H1 (cell line): ENCODE measurements at regions not wholly inside any gene's neighbourhood (a gene's known extent, or its start where the extent isn't known, plus 50 kb on each side); places are given as distances from the start of the nearest gene placed in this dataset.

Experiments used
- CTCF ChIA-PET: fragments of 300-600 bp; sonication (Branson Sonifier 250); formaldehyde crosslinking; loops from one replicate; lab custom pipeline; 2021; ENCODE audit not compliant: partially characterized antibody; lab: Charles Lee
- POLR2A ChIA-PET: fragments of 300-600 bp; sonication (Branson Sonifier 250); formaldehyde crosslinking; loops from one replicate; lab custom pipeline; 2021; ENCODE audit warnings: inconsistent platforms; ENCODE audit not compliant: partially characterized antibody; lab: Charles Lee
- DNase-seq, 2 experiments: peaks; one replicate each; pipeline versions ENCODE4 v3.0.0 to v3.0.0-alpha.2; 2010 to 2022; ENCODE audit warnings: low spot score in 2 of 2, low read depth in 1 of 2, mixed read lengths in 1 of 2
- FAIRE-seq: peaks from 2 replicates; lab custom pipeline; 2011; peaks lifted over from hg19 to GRCh38; lab: Jason Lieb, UNC
- H2AFZ ChIP-seq: 2 replicates; pipeline ENCODE4 v1.8.1; 2012; ENCODE audit warnings: low read length, inconsistent platforms
- H2AK5ac ChIP-seq: 2 replicates; pipeline ENCODE4 v1.6.1; 2013; ENCODE audit warnings: low read depth, low read length
- H2BK120ac ChIP-seq: replicated peaks from 2 replicates; pipeline ENCODE3; 2013; ENCODE audit warnings: low read depth, low read length, inconsistent platforms
- H2BK12ac ChIP-seq: 2 replicates; pipeline ENCODE4 v1.6.1; 2013; ENCODE audit warnings: low read depth, low read length
- H2BK15ac ChIP-seq: 2 replicates; pipeline ENCODE4 v1.6.1; 2013; ENCODE audit warnings: low read length
- H2BK20ac ChIP-seq: 2 replicates; pipeline ENCODE4 v1.6.1; 2013; ENCODE audit warnings: low read length
- H2BK5ac ChIP-seq: 2 replicates; pipeline ENCODE4 v1.6.1; 2013; ENCODE audit warnings: low read depth, low read length
- H3K14ac ChIP-seq: 2 replicates; pipeline ENCODE4 v1.6.1; 2013; ENCODE audit warnings: inconsistent platforms; ENCODE audit not compliant: insufficient read length
- H3K18ac ChIP-seq: 2 replicates; pipeline ENCODE4 v1.6.1; 2013; ENCODE audit warnings: low read length; ENCODE audit errors: extremely low read depth
- H3K23ac ChIP-seq: 2 replicates; pipeline ENCODE4 v1.6.1; 2013; ENCODE audit warnings: inconsistent platforms; ENCODE audit not compliant: insufficient read length
- H3K23me2 ChIP-seq: 2 replicates; pipeline ENCODE4 v1.6.1; 2013; ENCODE audit warnings: low read depth, low read length
- H3K27ac ChIP-seq: 2 replicates; pipeline ENCODE4 v1.6.1; 2011; ENCODE audit warnings: low read depth, low read length, inconsistent platforms
- H3K27me3 ChIP-seq, 4 experiments: replicated peaks in 1 of 4; 1 replicate in 1 of 4; 2 replicates in 3 of 4; pipeline versions ENCODE4 v1.6.1 to v1.8.1; 2011 to 2013; ENCODE audit warnings: low read length in 3 of 4, mild to moderate bottlenecking in 3 of 4, inconsistent platforms in 2 of 4, mixed read lengths in 2 of 4, moderate library complexity in 1 of 4; ENCODE audit not compliant: control insufficient read depth in 3 of 4, insufficient read depth in 3 of 4; ENCODE audit errors: extremely low read depth in 1 of 4
- H3K36me3 ChIP-seq, 4 experiments: 2 replicates each; pipeline versions ENCODE4 v1.6.1 to v1.8.1; 2011 to 2013; ENCODE audit warnings: mild to moderate bottlenecking in 4 of 4, low read length in 3 of 4, moderate library complexity in 2 of 4, control low read depth in 1 of 4, inconsistent platforms in 1 of 4; ENCODE audit not compliant: insufficient read depth in 4 of 4, control insufficient read depth in 2 of 4
- H3K4ac ChIP-seq: replicated peaks from 2 replicates; pipeline ENCODE3; 2013; ENCODE audit warnings: low read length, low read depth, mixed read lengths, inconsistent platforms; ENCODE audit not compliant: insufficient read length
- H3K4me1 ChIP-seq, 4 experiments: replicated peaks in 1 of 4; 1 replicate in 1 of 4; 2 replicates in 3 of 4; pipeline versions ENCODE4 v1.6.1 to v1.8.1; 2011 to 2013; ENCODE audit warnings: low read length in 3 of 4, inconsistent platforms in 2 of 4, mixed read lengths in 1 of 4; ENCODE audit not compliant: insufficient read depth in 4 of 4, control insufficient read depth in 3 of 4
- H3K4me2 ChIP-seq, 2 experiments: 2 replicates each; pipeline versions ENCODE4 v1.6.1 to v1.8.1; 2011 to 2013; ENCODE audit warnings: low read depth in 2 of 2, low read length in 2 of 2, control low read depth in 1 of 2, inconsistent platforms in 1 of 2, mild to moderate bottlenecking in 1 of 2; ENCODE audit not compliant: insufficient read depth in 1 of 2
- H3K4me3 ChIP-seq, 4 experiments: fragments of 200-600, 300-600 bp in 1 of 4; sonication (generic), shearing (Covaris generic), sonication (Bioruptor Twin) in 1 of 4; 2 replicates each; pipeline versions ENCODE4 v1.5.1 to v1.8.1; 2011 to 2016; ENCODE audit warnings: low read length in 4 of 4, low read depth in 3 of 4, control low read depth in 2 of 4, inconsistent platforms in 2 of 4, mild to moderate bottlenecking in 2 of 4, mixed read lengths in 1 of 4, moderate library complexity in 1 of 4; ENCODE audit not compliant: insufficient read depth in 2 of 4; ENCODE audit errors: extremely low read depth in 1 of 4
- H3K56ac ChIP-seq: replicated peaks from 2 replicates; pipeline ENCODE3; 2013; ENCODE audit warnings: low read depth, mild to moderate bottlenecking, mixed read lengths, low read length, inconsistent platforms; ENCODE audit not compliant: insufficient read length
- H3K79me1 ChIP-seq: 2 replicates; pipeline ENCODE4 v1.6.1; 2013; ENCODE audit warnings: low read depth, low read length, control low read depth
- H3K79me2 ChIP-seq, 2 experiments: 2 replicates each; pipeline versions ENCODE4 v1.6.1 to v1.8.1; 2012 to 2013; ENCODE audit warnings: low read length in 2 of 2, mild to moderate bottlenecking in 2 of 2, inconsistent platforms in 1 of 2; ENCODE audit not compliant: insufficient read depth in 2 of 2, control insufficient read depth in 1 of 2
- H3K9ac ChIP-seq, 4 experiments: replicated peaks in 1 of 4; 1 replicate in 1 of 4; 2 replicates in 3 of 4; pipeline versions ENCODE4 v1.6.1 to v1.8.1; 2011 to 2013; ENCODE audit warnings: low read depth in 3 of 4, low read length in 3 of 4, control low read depth in 2 of 4, mild to moderate bottlenecking in 2 of 4, moderate library complexity in 2 of 4, inconsistent platforms in 1 of 4; ENCODE audit errors: extremely low read depth in 1 of 4
- H3K9me3 ChIP-seq, 2 experiments: 2 replicates each; pipeline versions ENCODE4 v1.6.1 to v1.8.1; 2012 to 2013; ENCODE audit warnings: mild to moderate bottlenecking in 2 of 2, moderate library complexity in 2 of 2, control low read depth in 1 of 2, inconsistent platforms in 1 of 2, low read depth in 1 of 2, low read length in 1 of 2, mixed read lengths in 1 of 2; ENCODE audit not compliant: insufficient read depth in 2 of 2
- H4K20me1 ChIP-seq, 2 experiments: replicated peaks in 1 of 2; 2 replicates each; pipeline versions ENCODE3 to v1.8.1; 2011 to 2013; ENCODE audit warnings: inconsistent platforms in 2 of 2, low read length in 2 of 2, mild to moderate bottlenecking in 1 of 2; ENCODE audit not compliant: insufficient read depth in 2 of 2, control insufficient read depth in 1 of 2
- H4K5ac ChIP-seq: 2 replicates; pipeline ENCODE4 v1.6.1; 2013; ENCODE audit warnings: low read length, low read depth, mixed read lengths, inconsistent platforms; ENCODE audit not compliant: insufficient read length
- H4K8ac ChIP-seq: 2 replicates; pipeline ENCODE4 v1.8.0; 2013; ENCODE audit warnings: mild to moderate bottlenecking, moderate library complexity, low read length, inconsistent platforms; ENCODE audit not compliant: insufficient read depth; ENCODE audit errors: extremely low read depth
- H4K91ac ChIP-seq: replicated peaks from 2 replicates; pipeline ENCODE3; 2013; ENCODE audit warnings: low read length, mixed read lengths, inconsistent platforms; ENCODE audit not compliant: insufficient read length
- ASH2L ChIP-seq: fragments of 200-600, 300-600 bp; sonication (generic); IDR thresholded peaks from one replicate; pipeline ENCODE4 v1.7.1; 2017; ENCODE audit warnings: low read length
- CTBP2 ChIP-seq: IDR thresholded peaks from 2 replicates; pipeline ENCODE4 v1.7.0; 2011; ENCODE audit warnings: borderline replicate concordance, mild to moderate bottlenecking, moderate library complexity, mixed read lengths, low read length; ENCODE audit not compliant: insufficient read depth, insufficient read length
- EP300 ChIP-seq, 2 experiments: IDR thresholded peaks; 1 replicate in 1 of 2; 2 replicates in 1 of 2; pipeline ENCODE4 v1.6.1; 2011 to 2012; ENCODE audit warnings: low read depth in 2 of 2, low read length in 2 of 2, mild to moderate bottlenecking in 2 of 2, borderline replicate concordance in 1 of 2, inconsistent platforms in 1 of 2, moderate library complexity in 1 of 2
- NANOG ChIP-seq: IDR thresholded peaks from 2 replicates; pipeline ENCODE4 v1.6.1; 2011; ENCODE audit warnings: low read length, low read depth, mild to moderate bottlenecking, inconsistent platforms; ENCODE audit not compliant: insufficient read depth, poor library complexity, severe bottlenecking
- RBBP5 ChIP-seq: IDR thresholded peaks from 2 replicates; pipeline ENCODE4 v1.7.1; 2012; ENCODE audit warnings: low read depth, mild to moderate bottlenecking, inconsistent platforms, low read length, moderate library complexity, borderline replicate concordance
- SIX5 ChIP-seq: IDR thresholded peaks from 2 replicates; pipeline ENCODE4 v1.6.1; 2011; ENCODE audit warnings: mild to moderate bottlenecking, low read depth, low read length
- SUZ12 ChIP-seq: fragments of 200-600 bp; sonication (generic); IDR thresholded peaks from 2 replicates; pipeline ENCODE4 v1.6.1; 2012; ENCODE audit warnings: mild to moderate bottlenecking, inconsistent platforms, low read length, moderate library complexity, mixed read lengths
- TAF7 ChIP-seq: optimal IDR thresholded peaks from 2 replicates; pipeline ENCODE3; 2011; ENCODE audit warnings: low read depth, mild to moderate bottlenecking, inconsistent platforms, low read length, moderate library complexity, borderline replicate concordance
- WGBS, 2 experiments: shearing (Covaris generic) in 1 of 2; methylation state at CpG; one replicate each; pipeline versions ENCODE4 v1.1.6 to v1.1.7; 2013 to 2015; ENCODE audit warnings: low lambda C conversion rate in 2 of 2, mixed read lengths in 2 of 2, inconsistent platforms in 1 of 2, low coverage in 1 of 2, missing lambda C conversion rate in 1 of 2; ENCODE audit not compliant: insufficient replicate concordance in 2 of 2, insufficient coverage in 1 of 2, insufficient read length in 1 of 2; ENCODE audit errors: extremely low coverage in 1 of 2, missing lambda C conversion rate in 1 of 2; 5-methylcytosine and 5-hydroxymethylcytosine counted together
- TF ChIP-seq, protein P1 (sequence below): IDR thresholded peaks from 2 replicates; pipeline ENCODE4 v1.6.1; 2011; ENCODE audit warnings: low read length, improper control_type of control experiment

DNA sequence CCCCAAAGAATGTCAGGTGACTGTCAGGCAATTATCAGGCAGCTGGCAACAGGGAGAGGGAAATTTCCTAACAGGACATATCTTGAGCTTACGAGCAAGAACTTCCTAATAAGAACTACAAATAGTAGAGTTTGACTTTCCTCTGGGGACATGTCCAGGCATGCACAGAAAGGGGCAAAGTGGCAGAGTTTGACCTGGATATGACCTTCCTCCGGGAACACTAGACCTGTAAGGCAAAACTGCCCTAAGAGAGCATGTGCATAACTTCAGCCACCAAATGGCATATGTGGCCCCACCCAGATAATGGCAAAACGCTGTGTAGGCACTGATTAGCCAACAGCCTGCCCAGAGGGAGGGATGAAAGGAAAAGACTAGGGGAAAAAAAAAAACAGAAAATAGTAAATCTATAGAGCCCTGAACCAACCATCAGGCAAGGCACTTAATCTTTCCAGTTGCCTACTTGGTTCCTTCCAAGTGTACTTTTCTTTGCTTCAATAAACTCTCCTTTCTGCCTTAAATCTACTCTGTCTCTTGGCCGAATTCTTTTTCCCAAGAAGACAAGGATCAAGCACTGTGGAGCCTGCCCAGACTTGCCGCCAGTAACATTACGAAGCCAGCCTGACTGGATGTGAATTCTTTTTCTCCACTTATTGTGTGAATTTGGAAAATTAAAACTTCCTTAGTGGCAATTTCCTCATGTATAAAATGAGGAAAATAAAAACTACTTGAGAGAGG, 164.1 kb downstream of the SPTSSA start:
- WGBS, 2 experiments: 76% methylated on average over 6 of the region's 6 CpGs; no CpG with 5 or more reads in 1 of the 2 experiments
- H3K23ac ChIP-seq: no peak overlapping the region
- H2BK120ac ChIP-seq: no peak overlapping the region
- H3K79me1 ChIP-seq: no peaks in the 10 kb centered on the region
- H3K4me1 ChIP-seq: peaks cover 0 to 3% (median 0%) of the 10 kb centered on the region in 4 experiments; a peak in 1 of 7 replicates
- no peaks in the 10 kb centered on the region for H3K79me2 ChIP-seq
- DNase-seq: no peak
- H3K27ac ChIP-seq: no peak overlapping the region
- H4K91ac ChIP-seq: no peak overlapping the region
- no peak overlapping the region for H3K4ac ChIP-seq
- no peak overlapping the region for H2AFZ ChIP-seq
- no peak overlapping the region for H3K18ac ChIP-seq
- H4K20me1 ChIP-seq: no peaks in the 10 kb centered on the region
- H2BK5ac ChIP-seq: no peak overlapping the region
- H4K5ac ChIP-seq: no peak overlapping the region
- H3K36me3 ChIP-seq: peaks cover 0 to 4% (median 0%) of the 10 kb centered on the region in 4 experiments; a peak in 1 of 8 replicates
- no peaks in the 10 kb centered on the region for H3K23me2 ChIP-seq
- no peak overlapping the region for H2BK12ac ChIP-seq
- peaks cover 3 to 7% of the 10 kb centered on the region in 2 experiments; a peak in 3 of 4 replicates for H3K9me3 ChIP-seq
- H2BK15ac ChIP-seq: no peak overlapping the region
- TF ChIP-seq EP300 (IDR thresholded peaks at IDR 0.05; ENCODE audit: borderline replicate concordance in 1 of 2, low read depth in 2 of 2, low read length in 2 of 2) (no peak), SIX5 (no peak), ASH2L (no peak), TAF7 (no peak), CTBP2 (no peak), NANOG (no peak), SUZ12 (no peak), RBBP5 (no peak)
- TF ChIP-seq, protein P1, sequence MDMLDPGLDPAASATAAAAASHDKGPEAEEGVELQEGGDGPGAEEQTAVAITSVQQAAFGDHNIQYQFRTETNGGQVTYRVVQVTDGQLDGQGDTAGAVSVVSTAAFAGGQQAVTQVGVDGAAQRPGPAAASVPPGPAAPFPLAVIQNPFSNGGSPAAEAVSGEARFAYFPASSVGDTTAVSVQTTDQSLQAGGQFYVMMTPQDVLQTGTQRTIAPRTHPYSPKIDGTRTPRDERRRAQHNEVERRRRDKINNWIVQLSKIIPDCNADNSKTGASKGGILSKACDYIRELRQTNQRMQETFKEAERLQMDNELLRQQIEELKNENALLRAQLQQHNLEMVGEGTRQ: no peak
- no peak overlapping the region for H4K8ac ChIP-seq
- POLR2A ChIA-PET: no interaction called here
- H3K14ac ChIP-seq: no peak overlapping the region
- no peak overlapping the region for H3K56ac ChIP-seq
- FAIRE-seq: no peak
- no peak overlapping the region for H3K4me3 ChIP-seq
- no peaks in the 10 kb centered on the region; a peak in 1 of 7 replicates for H3K27me3 ChIP-seq
- no peak overlapping the region for H2BK20ac ChIP-seq
- H3K9ac ChIP-seq: no peak overlapping the region
- no peak overlapping the region for H3K4me2 ChIP-seq
- H2AK5ac ChIP-seq: no peak overlapping the region
- CTCF ChIA-PET: interaction anchor here (0.9 kb wide), 1 partner anchor 505 kb away, joined by 3 read pairs; no protein-coding TSS in a partner anchor
